Esophagus muscularis mucosa (tissue), 3 donors: ENCODE measurements at regions not wholly inside any gene's neighbourhood (a gene's known extent, or its start where the extent isn't known, plus 50 kb on each side); places are given as distances from the start of the nearest gene placed in this dataset.

Experiments used
- POLR2A ChIP-seq: fragments of 450-650 bp; IDR thresholded peaks from one replicate; pipeline ENCODE4 v1.6.1; 2017; ENCODE audit warnings: antibody characterized with exemption, moderate library complexity, mild to moderate bottlenecking, low read depth
- POLR2AphosphoS5 ChIP-seq, 2 donors: sonication (generic); formaldehyde crosslinking; IDR thresholded peaks; one replicate each; pipeline ENCODE4 v1.6.1; 2017; ENCODE audit warnings: antibody characterized with exemption in 2 of 2
- TF ChIP-seq, protein P1 (sequence below), 3 experiments: fragments of 200-600 bp in 2 of 3; fragments of 450-650 bp in 1 of 3; sonication (generic) in 2 of 3; IDR thresholded peaks; one replicate each; pipeline ENCODE4 v1.5.1; 2017 to 2019; ENCODE audit warnings: antibody characterized with exemption in 3 of 3, mild to moderate bottlenecking in 2 of 3, moderate library complexity in 1 of 3

DNA sequence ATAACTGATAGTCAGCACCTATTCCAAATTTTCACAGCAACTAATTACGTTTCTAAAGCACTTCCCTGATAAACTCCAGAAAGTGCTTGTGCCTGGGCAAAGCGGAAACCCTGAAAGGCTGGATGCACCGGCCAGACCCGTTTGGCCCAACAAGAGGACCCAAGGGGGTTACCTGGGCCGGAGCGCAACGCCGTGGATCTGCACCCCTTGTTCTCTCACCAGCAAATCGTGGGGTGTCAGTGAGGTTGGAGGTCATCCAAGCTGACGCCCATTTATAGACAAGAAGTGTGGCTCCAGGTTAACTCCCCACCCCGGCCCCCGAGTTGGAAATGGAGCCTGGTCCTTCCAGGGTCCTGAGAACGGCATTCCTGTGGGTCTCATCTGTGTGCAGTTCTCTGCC, 167.0 kb upstream of the HDAC4 start:
- TF ChIP-seq POLR2AphosphoS5 (IDR thresholded peaks at IDR 0.05), result no peak
- TF ChIP-seq, protein P1, sequence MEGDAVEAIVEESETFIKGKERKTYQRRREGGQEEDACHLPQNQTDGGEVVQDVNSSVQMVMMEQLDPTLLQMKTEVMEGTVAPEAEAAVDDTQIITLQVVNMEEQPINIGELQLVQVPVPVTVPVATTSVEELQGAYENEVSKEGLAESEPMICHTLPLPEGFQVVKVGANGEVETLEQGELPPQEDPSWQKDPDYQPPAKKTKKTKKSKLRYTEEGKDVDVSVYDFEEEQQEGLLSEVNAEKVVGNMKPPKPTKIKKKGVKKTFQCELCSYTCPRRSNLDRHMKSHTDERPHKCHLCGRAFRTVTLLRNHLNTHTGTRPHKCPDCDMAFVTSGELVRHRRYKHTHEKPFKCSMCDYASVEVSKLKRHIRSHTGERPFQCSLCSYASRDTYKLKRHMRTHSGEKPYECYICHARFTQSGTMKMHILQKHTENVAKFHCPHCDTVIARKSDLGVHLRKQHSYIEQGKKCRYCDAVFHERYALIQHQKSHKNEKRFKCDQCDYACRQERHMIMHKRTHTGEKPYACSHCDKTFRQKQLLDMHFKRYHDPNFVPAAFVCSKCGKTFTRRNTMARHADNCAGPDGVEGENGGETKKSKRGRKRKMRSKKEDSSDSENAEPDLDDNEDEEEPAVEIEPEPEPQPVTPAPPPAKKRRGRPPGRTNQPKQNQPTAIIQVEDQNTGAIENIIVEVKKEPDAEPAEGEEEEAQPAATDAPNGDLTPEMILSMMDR (IDR thresholded peaks at IDR 0.05), result no peak
- no peak for TF ChIP-seq POLR2A
